Panc1 (cell line): ENCODE measurements at regions not wholly inside any gene's neighbourhood (a gene's known extent, or its start where the extent isn't known, plus 50 kb on each side); places are given as distances from the start of the nearest gene placed in this dataset.

Source experiments
- ATAC-seq: fragments of 200-7000 bp; cut with Tn5 transposase; 2 replicates; pipeline ENCODE4 v1.9.1; 2020; ENCODE audit warnings: mild to moderate bottlenecking, moderate library complexity
- BruUV-seq: library from RNA; stranded (reverse); fragments of 400-500 nt; replicated peaks from 2 replicates; lab custom pipeline; 2021; lab: Mats Ljungman, UMichigan
- CTCF ChIA-PET: fragments of 300-600 bp; sonication (Branson Sonifier 250); formaldehyde crosslinking; loops from one replicate; lab custom pipeline; 2022; ENCODE audit warnings: antibody characterized with exemption; lab: Charles Lee
- POLR2A ChIA-PET: fragments of 300-600 bp; sonication (Branson Sonifier 250); formaldehyde crosslinking; loops from one replicate; lab custom pipeline; 2022; ENCODE audit warnings: antibody characterized with exemption; lab: Charles Lee
- DNase-seq: peaks from one replicate; pipeline ENCODE4 v3.0.0-alpha.2; 2010; ENCODE audit warnings: low read depth, low spot score
- H3K27ac ChIP-seq: 2 replicates; pipeline ENCODE4 v1.5.1; 2011; ENCODE audit warnings: mild to moderate bottlenecking, low read length, inconsistent platforms
- H3K27me3 ChIP-seq: fragments of 200-500 bp; sonication (Bioruptor generic); 2 replicates; pipeline ENCODE4 v1.6.0; 2014; ENCODE audit warnings: low read length, inconsistent platforms; ENCODE audit not compliant: control insufficient read depth, insufficient read depth
- H3K36me3 ChIP-seq: fragments of 200-500 bp; sonication (Bioruptor generic); 2 replicates; pipeline ENCODE4 v1.5.1; 2014; ENCODE audit warnings: inconsistent platforms, mild to moderate bottlenecking, low read length, moderate library complexity; ENCODE audit not compliant: control insufficient read depth, insufficient read depth
- H3K4me1 ChIP-seq: 2 replicates; pipeline ENCODE4 v1.5.1; 2011; ENCODE audit warnings: inconsistent platforms, mild to moderate bottlenecking, low read length, moderate library complexity; ENCODE audit not compliant: control insufficient read depth, insufficient read depth
- H3K4me3 ChIP-seq, 2 experiments: 2 replicates each; pipeline ENCODE4 v1.5.1; 2011 to 2012; ENCODE audit warnings: low read depth in 2 of 2, low read length in 2 of 2, mild to moderate bottlenecking in 2 of 2, inconsistent platforms in 1 of 2, moderate library complexity in 1 of 2
- H3K9me3 ChIP-seq: fragments of 200-500 bp; sonication (Bioruptor generic); 2 replicates; pipeline ENCODE4 v1.5.1; 2014; ENCODE audit warnings: low read depth, mild to moderate bottlenecking, inconsistent platforms, low read length, moderate library complexity; ENCODE audit not compliant: control insufficient read depth, insufficient read depth
- POLR2AphosphoS5 ChIP-seq: IDR thresholded peaks from 2 replicates; pipeline ENCODE4 v1.6.1; 2012; ENCODE audit warnings: mild to moderate bottlenecking, low read depth, low read length, moderate library complexity
- SIN3A ChIP-seq: IDR thresholded peaks from 2 replicates; pipeline ENCODE4 v1.6.1; 2012; ENCODE audit warnings: low read depth, mild to moderate bottlenecking, low read length, moderate library complexity, borderline replicate concordance; ENCODE audit not compliant: insufficient read depth
- TCF7L2 ChIP-seq: IDR thresholded peaks from 2 replicates; pipeline ENCODE4 v1.6.1; 2011; ENCODE audit warnings: mild to moderate bottlenecking, low read depth, low read length, inconsistent platforms
- in situ Hi-C: cut with HindIII; loops from 2 replicates; pipeline ENCODE4 v1.10.0; 2016; ENCODE audit warnings: low sequenced_read_pairs, low pct_unique_long_range_greater_than_20kb
- intact Hi-C: fragments of 100-400 bp; cut with micrococcal nuclease; formaldehyde crosslinking; loops from one replicate; pipeline ENCODE4 v1.10.0; 2022; ENCODE audit not compliant: unreplicated experiment
- TF ChIP-seq, protein P1 (sequence below): fragments of 450-650 bp; IDR thresholded peaks from 2 replicates; pipeline ENCODE4 v1.5.1; 2017; ENCODE audit warnings: mild to moderate bottlenecking
- TF ChIP-seq, protein P2 (sequence below), 2 experiments: IDR thresholded peaks; 2 replicates each; pipeline ENCODE4 v1.6.1; 2011 to 2012; ENCODE audit warnings: low read depth in 2 of 2, control low read depth in 1 of 2, low read length in 1 of 2, mild to moderate bottlenecking in 1 of 2, moderate library complexity in 1 of 2; ENCODE audit not compliant: insufficient read depth in 1 of 2

DNA sequence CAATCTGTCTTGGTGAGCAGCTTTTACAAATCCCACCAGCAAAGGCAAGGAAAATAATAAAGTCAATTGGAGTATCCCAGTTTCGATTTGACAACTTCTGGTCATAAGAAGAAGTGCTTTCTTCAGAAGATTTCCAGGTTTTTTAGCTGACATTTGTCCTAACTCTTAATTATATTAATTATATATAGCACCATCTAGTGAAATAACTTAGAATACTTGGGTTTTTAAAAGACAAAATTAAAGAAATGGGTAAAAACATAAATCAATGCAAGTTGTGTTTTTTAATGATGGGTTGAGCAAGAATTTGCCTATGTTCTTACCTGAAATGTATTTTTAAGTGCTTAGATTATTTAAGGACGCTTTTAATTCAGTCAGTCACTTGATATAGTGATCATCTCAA, 421.8 kb downstream of the ACTL7B start:
- Histone ChIP-seq H3K36me3 (no peaks in the 10 kb centered on the region), H3K4me1 (no peaks in the 10 kb centered on the region), H3K4me3 (no peak overlapping the region), H3K9me3 (no peaks in the 10 kb centered on the region), H3K27me3 (no peaks in the 10 kb centered on the region), H3K27ac (no peak overlapping the region)
- in situ Hi-C loops: no loop called here
- TF ChIP-seq TCF7L2: no peak
- TF ChIP-seq, protein P1, sequence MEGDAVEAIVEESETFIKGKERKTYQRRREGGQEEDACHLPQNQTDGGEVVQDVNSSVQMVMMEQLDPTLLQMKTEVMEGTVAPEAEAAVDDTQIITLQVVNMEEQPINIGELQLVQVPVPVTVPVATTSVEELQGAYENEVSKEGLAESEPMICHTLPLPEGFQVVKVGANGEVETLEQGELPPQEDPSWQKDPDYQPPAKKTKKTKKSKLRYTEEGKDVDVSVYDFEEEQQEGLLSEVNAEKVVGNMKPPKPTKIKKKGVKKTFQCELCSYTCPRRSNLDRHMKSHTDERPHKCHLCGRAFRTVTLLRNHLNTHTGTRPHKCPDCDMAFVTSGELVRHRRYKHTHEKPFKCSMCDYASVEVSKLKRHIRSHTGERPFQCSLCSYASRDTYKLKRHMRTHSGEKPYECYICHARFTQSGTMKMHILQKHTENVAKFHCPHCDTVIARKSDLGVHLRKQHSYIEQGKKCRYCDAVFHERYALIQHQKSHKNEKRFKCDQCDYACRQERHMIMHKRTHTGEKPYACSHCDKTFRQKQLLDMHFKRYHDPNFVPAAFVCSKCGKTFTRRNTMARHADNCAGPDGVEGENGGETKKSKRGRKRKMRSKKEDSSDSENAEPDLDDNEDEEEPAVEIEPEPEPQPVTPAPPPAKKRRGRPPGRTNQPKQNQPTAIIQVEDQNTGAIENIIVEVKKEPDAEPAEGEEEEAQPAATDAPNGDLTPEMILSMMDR: no peak
- no peak for TF ChIP-seq POLR2AphosphoS5
- no peak for TF ChIP-seq SIN3A
- TF ChIP-seq, protein P2, sequence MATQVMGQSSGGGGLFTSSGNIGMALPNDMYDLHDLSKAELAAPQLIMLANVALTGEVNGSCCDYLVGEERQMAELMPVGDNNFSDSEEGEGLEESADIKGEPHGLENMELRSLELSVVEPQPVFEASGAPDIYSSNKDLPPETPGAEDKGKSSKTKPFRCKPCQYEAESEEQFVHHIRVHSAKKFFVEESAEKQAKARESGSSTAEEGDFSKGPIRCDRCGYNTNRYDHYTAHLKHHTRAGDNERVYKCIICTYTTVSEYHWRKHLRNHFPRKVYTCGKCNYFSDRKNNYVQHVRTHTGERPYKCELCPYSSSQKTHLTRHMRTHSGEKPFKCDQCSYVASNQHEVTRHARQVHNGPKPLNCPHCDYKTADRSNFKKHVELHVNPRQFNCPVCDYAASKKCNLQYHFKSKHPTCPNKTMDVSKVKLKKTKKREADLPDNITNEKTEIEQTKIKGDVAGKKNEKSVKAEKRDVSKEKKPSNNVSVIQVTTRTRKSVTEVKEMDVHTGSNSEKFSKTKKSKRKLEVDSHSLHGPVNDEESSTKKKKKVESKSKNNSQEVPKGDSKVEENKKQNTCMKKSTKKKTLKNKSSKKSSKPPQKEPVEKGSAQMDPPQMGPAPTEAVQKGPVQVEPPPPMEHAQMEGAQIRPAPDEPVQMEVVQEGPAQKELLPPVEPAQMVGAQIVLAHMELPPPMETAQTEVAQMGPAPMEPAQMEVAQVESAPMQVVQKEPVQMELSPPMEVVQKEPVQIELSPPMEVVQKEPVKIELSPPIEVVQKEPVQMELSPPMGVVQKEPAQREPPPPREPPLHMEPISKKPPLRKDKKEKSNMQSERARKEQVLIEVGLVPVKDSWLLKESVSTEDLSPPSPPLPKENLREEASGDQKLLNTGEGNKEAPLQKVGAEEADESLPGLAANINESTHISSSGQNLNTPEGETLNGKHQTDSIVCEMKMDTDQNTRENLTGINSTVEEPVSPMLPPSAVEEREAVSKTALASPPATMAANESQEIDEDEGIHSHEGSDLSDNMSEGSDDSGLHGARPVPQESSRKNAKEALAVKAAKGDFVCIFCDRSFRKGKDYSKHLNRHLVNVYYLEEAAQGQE (IDR thresholded peaks at IDR 0.05; ENCODE audit: insufficient read depth in 1 of 2, low read depth in 2 of 2, low read length in 1 of 2): no peak
- no TSS peak for BruUV-seq
- intact Hi-C loops: no loop called here
- POLR2A ChIA-PET: no interaction called here
- ATAC-seq (no peak), DNase-seq (no peak)
- CTCF ChIA-PET: no interaction called here

DNA sequence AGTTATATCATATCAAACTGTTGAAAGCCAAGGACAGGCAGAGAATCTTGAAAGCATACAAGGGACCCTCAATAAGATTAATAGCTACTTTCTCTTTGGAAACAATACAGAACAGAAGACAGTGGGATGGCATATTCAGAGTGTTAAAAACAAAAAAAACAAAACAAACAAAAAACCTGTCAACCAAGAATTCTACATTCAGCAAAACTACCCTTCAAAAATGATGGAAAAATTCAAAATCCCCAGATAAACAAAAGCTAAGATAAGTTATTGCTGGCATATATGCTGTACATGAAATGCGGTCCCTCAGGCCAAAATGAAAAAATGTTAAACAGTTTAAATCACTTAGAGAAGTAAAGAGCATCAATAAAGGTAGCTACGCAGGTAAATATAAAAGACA, 425.1 kb downstream of the ACTL7B start:
- no peak for DNase-seq
- in situ Hi-C loops: no loop called here

More for the DNA sequence above, 425.1 kb downstream of the ACTL7B start:
- H3K27me3 ChIP-seq: no peaks in the 10 kb centered on the region
- H3K4me3 ChIP-seq: no peak overlapping the region
- no peaks in the 10 kb centered on the region for H3K9me3 ChIP-seq
- no TSS peak for BruUV-seq
- no peaks in the 10 kb centered on the region for H3K4me1 ChIP-seq
- no peak overlapping the region for H3K27ac ChIP-seq
- ChIA-PET POLR2A (no interaction called here), CTCF (no interaction called here)
- intact Hi-C loops: no loop called here
- ATAC-seq: no peak
- H3K36me3 ChIP-seq: no peaks in the 10 kb centered on the region
- TF ChIP-seq, protein P1: no peak
